ENCODE measurements at regions not wholly inside any gene's neighbourhood (a gene's known extent, or its start where the extent isn't known, plus 50 kb on each side); places are given as distances from the start of the nearest gene placed in this dataset.

DNA sequence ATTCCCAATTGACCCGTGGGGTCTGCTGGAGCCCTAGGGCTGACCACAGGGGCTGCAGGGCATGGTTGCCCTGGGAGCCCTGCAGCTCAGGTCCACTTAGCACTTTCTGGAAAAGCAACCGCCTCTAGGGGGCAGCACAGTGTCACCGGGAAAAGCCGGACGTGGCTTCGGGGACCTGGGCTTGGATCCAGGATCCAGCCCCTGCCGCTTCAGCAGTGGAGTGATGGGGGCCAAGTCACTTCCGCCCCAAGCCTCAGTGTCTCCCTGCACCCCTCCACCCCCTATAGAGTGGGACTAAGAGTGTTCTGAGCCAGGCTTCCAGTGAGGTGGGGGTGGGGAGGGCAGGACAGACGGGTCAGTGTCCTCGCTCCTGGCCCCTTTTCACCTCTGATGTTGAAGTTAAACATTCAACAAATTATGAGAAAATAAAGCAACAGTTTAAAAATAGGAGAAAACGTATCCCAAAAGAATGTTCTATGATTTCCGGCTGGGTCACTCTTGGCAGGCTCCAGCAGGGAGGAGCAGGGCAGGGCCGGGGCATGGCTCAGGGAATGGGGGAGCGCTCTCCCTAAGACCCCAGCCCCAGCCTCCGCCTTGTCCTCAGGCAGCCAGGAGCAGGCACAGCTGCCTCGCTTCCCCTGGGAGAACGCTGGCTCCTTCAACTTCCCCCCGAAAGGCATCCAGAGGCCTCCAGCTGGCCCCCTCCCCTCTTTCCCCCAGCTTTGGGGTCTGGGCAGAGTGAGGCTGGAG, 96.5 kb upstream of the FGF3 start:
- TF ChIP-seq, protein P1, sequence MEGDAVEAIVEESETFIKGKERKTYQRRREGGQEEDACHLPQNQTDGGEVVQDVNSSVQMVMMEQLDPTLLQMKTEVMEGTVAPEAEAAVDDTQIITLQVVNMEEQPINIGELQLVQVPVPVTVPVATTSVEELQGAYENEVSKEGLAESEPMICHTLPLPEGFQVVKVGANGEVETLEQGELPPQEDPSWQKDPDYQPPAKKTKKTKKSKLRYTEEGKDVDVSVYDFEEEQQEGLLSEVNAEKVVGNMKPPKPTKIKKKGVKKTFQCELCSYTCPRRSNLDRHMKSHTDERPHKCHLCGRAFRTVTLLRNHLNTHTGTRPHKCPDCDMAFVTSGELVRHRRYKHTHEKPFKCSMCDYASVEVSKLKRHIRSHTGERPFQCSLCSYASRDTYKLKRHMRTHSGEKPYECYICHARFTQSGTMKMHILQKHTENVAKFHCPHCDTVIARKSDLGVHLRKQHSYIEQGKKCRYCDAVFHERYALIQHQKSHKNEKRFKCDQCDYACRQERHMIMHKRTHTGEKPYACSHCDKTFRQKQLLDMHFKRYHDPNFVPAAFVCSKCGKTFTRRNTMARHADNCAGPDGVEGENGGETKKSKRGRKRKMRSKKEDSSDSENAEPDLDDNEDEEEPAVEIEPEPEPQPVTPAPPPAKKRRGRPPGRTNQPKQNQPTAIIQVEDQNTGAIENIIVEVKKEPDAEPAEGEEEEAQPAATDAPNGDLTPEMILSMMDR (IDR thresholded peaks at IDR 0.05) = peak; percentile 36
- no peak for TF ChIP-seq EZH2 (IDR thresholded peaks at IDR 0.05; ENCODE audit: borderline replicate concordance, insufficient read depth, low read depth, low read length, poor library complexity, severe bottlenecking)
